A549 (cell line): ENCODE measurements at regions not wholly inside any gene's neighbourhood (a gene's known extent, or its start where the extent isn't known, plus 50 kb on each side); places are given as distances from the start of the nearest gene placed in this dataset.

Experiments
- ATAC-seq, 2 experiments: fragments of 200-7000 bp in 1 of 2; fragments of >200 bp in 1 of 2; cut with Nextera tagmentation in 1 of 2; cut with Tn5 transposase in 1 of 2; 3 replicates each; pipeline versions ENCODE4 v1.8.0 to v1.9.1; 2018 to 2020; ENCODE audit warnings: mild to moderate bottlenecking in 1 of 2, moderate library complexity in 1 of 2
- CTCF ChIA-PET: fragments of 300-600 bp; sonication (Branson Sonifier 250); formaldehyde crosslinking; extraction: SDS; loops from one replicate; lab custom pipeline; 2021; ENCODE audit warnings: antibody characterized with exemption, inconsistent platforms; lab: Yijun Ruan, JAX
- POLR2A ChIA-PET: fragments of 350-600 bp; formaldehyde crosslinking; extraction: SDS; loops from one replicate; lab custom pipeline; 2021; ENCODE audit warnings: antibody characterized with exemption, inconsistent platforms; lab: Yijun Ruan, JAX
- DNase-seq, 2 experiments: peaks; one replicate each; pipeline versions ENCODE4 v3.0.0 to v3.0.0-alpha.2; 2011 to 2016; ENCODE audit warnings: low read depth in 1 of 2, low spot score in 1 of 2
- FAIRE-seq: peaks from 2 replicates; lab custom pipeline; 2011; peaks lifted over from hg19 to GRCh38; lab: Jason Lieb, UNC
- H3K27ac ChIP-seq, 2 experiments: fragments of >200 bp; sonication (Bioruptor Twin); formaldehyde crosslinking; 3 replicates each; pipeline ENCODE4 v1.5.1; 2016 to 2017
- H3K4me1 ChIP-seq: fragments of >200 bp; sonication (Bioruptor Twin); formaldehyde crosslinking; 3 replicates; pipeline ENCODE4 v1.6.1; 2016
- H3K4me2 ChIP-seq: fragments of >200 bp; sonication (Bioruptor Twin); formaldehyde crosslinking; 3 replicates; pipeline ENCODE4 v1.6.1; 2016
- H3K4me3 ChIP-seq: fragments of >200 bp; sonication (Bioruptor Twin); formaldehyde crosslinking; 3 replicates; pipeline ENCODE4 v1.5.1; 2016
- H3K9me3 ChIP-seq: fragments of >200 bp; sonication (Bioruptor Twin); formaldehyde crosslinking; 3 replicates; pipeline ENCODE4 v1.6.1; 2016
- ATOH8 ChIP-seq: fragments of 250-450 bp; sonication (Bioruptor Pico); IDR thresholded peaks from 2 replicates; pipeline ENCODE4 v1.5.0; 2020; ENCODE audit warnings: low read depth, mild to moderate bottlenecking, moderate library complexity
- BCL3 ChIP-seq: fragments of >200 bp; sonication (Bioruptor Twin); formaldehyde crosslinking; IDR thresholded peaks from 3 replicates; pipeline ENCODE4 v1.6.1; 2016
- CBX2 ChIP-seq: fragments of 200-600 bp; sonication (generic); IDR thresholded peaks from 2 replicates; pipeline ENCODE4 v1.6.1; 2016; ENCODE audit warnings: low read depth, mild to moderate bottlenecking, borderline replicate concordance
- CBX8 ChIP-seq: fragments of 200-600 bp; sonication (generic); IDR thresholded peaks from 2 replicates; pipeline ENCODE4 v1.6.1; 2016
- CEBPB ChIP-seq, 2 experiments: fragments of >200 bp in 1 of 2; sonication (Bioruptor Twin) in 1 of 2; formaldehyde crosslinking in 1 of 2; IDR thresholded peaks; 2 replicates each; pipeline ENCODE4 v1.6.1; 2012 to 2016
- EHF ChIP-seq: fragments of 250-450 bp; sonication (Bioruptor Pico); IDR thresholded peaks from 2 replicates; pipeline ENCODE4 v1.5.0; 2020; ENCODE audit warnings: mild to moderate bottlenecking
- EP300 ChIP-seq, 2 experiments: fragments of >200 bp; sonication (Bioruptor Twin); formaldehyde crosslinking; IDR thresholded peaks; 2 replicates in 1 of 2; 3 replicates in 1 of 2; pipeline ENCODE4 v1.6.1; 2016 to 2017
- FOXS1 ChIP-seq: fragments of 250-450 bp; sonication (Bioruptor Pico); IDR thresholded peaks from 2 replicates; pipeline ENCODE4 v1.5.0; 2020; ENCODE audit warnings: mild to moderate bottlenecking, moderate library complexity
- GATA3 ChIP-seq: IDR thresholded peaks from 2 replicates; pipeline ENCODE4 v1.6.1; 2012; ENCODE audit warnings: borderline replicate concordance
- HDAC2 ChIP-seq: fragments of 200-600 bp; sonication (generic); IDR thresholded peaks from 2 replicates; pipeline ENCODE4 v1.6.1; 2016
- HEYL ChIP-seq: fragments of 250-450 bp; sonication (Bioruptor Pico); IDR thresholded peaks from 2 replicates; pipeline ENCODE4 v1.8.0; 2021; ENCODE audit warnings: mild to moderate bottlenecking, moderate library complexity
- HOXA7 ChIP-seq: fragments of 250-450 bp; sonication (Bioruptor Pico); IDR thresholded peaks from 2 replicates; pipeline ENCODE4 v1.5.0; 2020; ENCODE audit warnings: mild to moderate bottlenecking, moderate library complexity
- JUNB ChIP-seq: fragments of >200 bp; sonication (Bioruptor Twin); formaldehyde crosslinking; IDR thresholded peaks from 2 replicates; pipeline ENCODE4 v1.6.1; 2016
- MAFK ChIP-seq: fragments of 450-650 bp; IDR thresholded peaks from 2 replicates; pipeline ENCODE4 v1.6.1; 2014; ENCODE audit not compliant: partially characterized antibody
- MAZ ChIP-seq: fragments of 150-350 bp; IDR thresholded peaks from 2 replicates; pipeline ENCODE4 v1.6.1; 2014; ENCODE audit warnings: antibody characterized with exemption, low read depth, low read length, borderline replicate concordance
- MYC ChIP-seq: IDR thresholded peaks from 2 replicates; pipeline ENCODE4 v1.6.1; 2012; ENCODE audit warnings: mild to moderate bottlenecking, inconsistent platforms, low read length, improper control_type of control experiment, borderline replicate concordance
- PHF8 ChIP-seq: fragments of 200-600 bp; sonication (generic); IDR thresholded peaks from 2 replicates; pipeline ENCODE4 v1.6.1; 2016; ENCODE audit warnings: low read depth, mild to moderate bottlenecking, antibody characterized with exemption, moderate library complexity, borderline replicate concordance
- POLR2A ChIP-seq: IDR thresholded peaks from 2 replicates; pipeline ENCODE4 v1.6.1; 2012; ENCODE audit warnings: mild to moderate bottlenecking, low read length
- RNF2 ChIP-seq: fragments of 200-600 bp; sonication (generic); IDR thresholded peaks from 2 replicates; pipeline ENCODE4 v1.6.1; 2016; ENCODE audit warnings: low read depth, mild to moderate bottlenecking, antibody characterized with exemption, moderate library complexity, borderline replicate concordance
- SMC3 ChIP-seq: fragments of >200 bp; sonication (Bioruptor Twin); formaldehyde crosslinking; IDR thresholded peaks from 3 replicates; pipeline ENCODE4 v1.6.1; 2018; ENCODE audit warnings: inconsistent platforms
- TP53 ChIP-seq: fragments of 250-450 bp; sonication (Bioruptor Pico); IDR thresholded peaks from 2 replicates; pipeline ENCODE4 v1.5.0; 2021; ENCODE audit warnings: mild to moderate bottlenecking, moderate library complexity
- ZNF302 ChIP-seq: fragments of 250-450 bp; sonication (Bioruptor Pico); IDR thresholded peaks from 2 replicates; pipeline ENCODE4 v1.9.0; 2021; ENCODE audit warnings: inconsistent platforms, mild to moderate bottlenecking, moderate library complexity
- ZSCAN20 ChIP-seq: fragments of 250-450 bp; sonication (Bioruptor Pico); IDR thresholded peaks from 2 replicates; pipeline ENCODE4 v1.8.0; 2022; ENCODE audit warnings: mild to moderate bottlenecking, moderate library complexity
- WGBS: methylation state at CpG from one replicate; pipeline ENCODE4 v1.1.6; 2017; ENCODE audit errors: missing lambda C conversion rate; 5-methylcytosine and 5-hydroxymethylcytosine counted together
- TF ChIP-seq, protein P1 (sequence below): fragments of >200 bp; sonication (Bioruptor Twin); formaldehyde crosslinking; IDR thresholded peaks from 2 replicates; pipeline ENCODE4 v1.6.1; 2016
- TF ChIP-seq, protein P2 (sequence below): fragments of >200 bp; sonication (Bioruptor Twin); formaldehyde crosslinking; IDR thresholded peaks from 3 replicates; pipeline ENCODE4 v1.5.1; 2016
- TF ChIP-seq, protein P3 (sequence below): IDR thresholded peaks from 2 replicates; pipeline ENCODE4 v1.6.1; 2012; ENCODE audit warnings: low read depth, borderline replicate concordance

DNA sequence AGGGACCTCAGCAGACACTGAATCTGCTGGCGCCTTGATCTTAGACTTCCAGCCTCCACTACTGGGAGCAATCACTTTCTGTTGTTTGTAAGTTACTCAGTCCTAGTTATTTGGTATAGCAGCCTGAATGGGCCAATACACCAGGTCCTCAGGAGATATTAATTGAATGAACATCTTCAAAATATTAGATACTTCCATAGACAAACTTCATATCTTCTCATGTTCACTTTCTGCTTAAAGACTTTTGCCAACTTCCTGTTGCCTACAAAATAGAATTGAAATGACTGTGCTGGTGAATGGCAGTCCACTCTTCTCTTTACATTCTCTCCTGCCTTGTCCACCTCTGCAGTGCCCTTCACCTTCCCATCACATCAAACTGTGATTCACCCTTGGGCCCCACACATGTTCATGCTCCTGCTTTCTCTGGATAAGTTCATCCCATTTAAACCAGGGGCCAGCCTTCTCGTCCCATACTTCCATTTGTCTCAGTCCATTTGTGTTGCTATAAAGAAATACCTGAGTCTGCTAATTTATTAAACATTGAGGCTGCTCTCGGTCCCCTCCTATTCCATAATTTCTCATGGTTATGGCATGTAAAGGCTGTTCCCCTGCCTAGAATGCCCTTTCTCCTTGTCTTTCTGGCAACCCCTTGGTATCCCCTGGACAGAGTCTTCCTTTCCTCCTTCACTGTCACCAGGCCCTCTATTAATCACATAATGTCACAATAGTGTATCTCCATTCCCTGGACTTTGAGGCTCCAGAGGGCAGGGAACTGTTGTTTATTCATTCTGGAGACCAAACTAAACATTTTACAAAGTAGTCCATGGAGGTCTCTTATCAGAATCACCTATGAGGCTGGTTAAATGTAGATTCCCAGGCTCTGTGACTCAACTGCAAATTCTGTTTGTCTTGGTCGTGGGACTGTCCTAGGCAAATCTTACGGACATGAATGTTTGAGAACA, 148.3 kb upstream of the TMEM170B start:
- no peaks in the 10 kb centered on the region for H3K9me3 ChIP-seq
- ChIA-PET POLR2A (no interaction called here), CTCF (interaction anchor here (1.0 kb wide), 1 partner anchor 106 kb away, joined by 3 read pairs; no protein-coding TSS in a partner anchor)
- no peak overlapping the region for H3K4me3 ChIP-seq
- H3K4me2 ChIP-seq = no peak overlapping the region
- 84% methylated on average over 5 of the region's 5 CpGs for WGBS
- ATAC-seq (no peak), FAIRE-seq (no peak), DNase-seq (no peak)
- peaks cover 21% of the 10 kb centered on the region for H3K4me1 ChIP-seq
- peak overlapping the region in 1 of 2 experiments; percentile 51; a peak in 3 of 6 replicates for H3K27ac ChIP-seq
- TF ChIP-seq, protein P1, sequence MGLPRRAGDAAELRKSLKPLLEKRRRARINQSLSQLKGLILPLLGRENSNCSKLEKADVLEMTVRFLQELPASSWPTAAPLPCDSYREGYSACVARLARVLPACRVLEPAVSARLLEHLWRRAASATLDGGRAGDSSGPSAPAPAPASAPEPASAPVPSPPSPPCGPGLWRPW = no peak
- TF ChIP-seq EP300 (IDR thresholded peaks at IDR 0.05) = no peak
- no peak for TF ChIP-seq RNF2
- no peak for TF ChIP-seq JUNB
- TF ChIP-seq SMC3 = no peak
- no peak for TF ChIP-seq ZSCAN20 (CRISPR knock-in tag)
- no peak for TF ChIP-seq POLR2A
- TF ChIP-seq FOXS1 = no peak
- no peak for TF ChIP-seq BCL3
- TF ChIP-seq MAZ = no peak
- TF ChIP-seq HDAC2 = no peak
- no peak for TF ChIP-seq HEYL (CRISPR knock-in tag)
- TF ChIP-seq, protein P2, sequence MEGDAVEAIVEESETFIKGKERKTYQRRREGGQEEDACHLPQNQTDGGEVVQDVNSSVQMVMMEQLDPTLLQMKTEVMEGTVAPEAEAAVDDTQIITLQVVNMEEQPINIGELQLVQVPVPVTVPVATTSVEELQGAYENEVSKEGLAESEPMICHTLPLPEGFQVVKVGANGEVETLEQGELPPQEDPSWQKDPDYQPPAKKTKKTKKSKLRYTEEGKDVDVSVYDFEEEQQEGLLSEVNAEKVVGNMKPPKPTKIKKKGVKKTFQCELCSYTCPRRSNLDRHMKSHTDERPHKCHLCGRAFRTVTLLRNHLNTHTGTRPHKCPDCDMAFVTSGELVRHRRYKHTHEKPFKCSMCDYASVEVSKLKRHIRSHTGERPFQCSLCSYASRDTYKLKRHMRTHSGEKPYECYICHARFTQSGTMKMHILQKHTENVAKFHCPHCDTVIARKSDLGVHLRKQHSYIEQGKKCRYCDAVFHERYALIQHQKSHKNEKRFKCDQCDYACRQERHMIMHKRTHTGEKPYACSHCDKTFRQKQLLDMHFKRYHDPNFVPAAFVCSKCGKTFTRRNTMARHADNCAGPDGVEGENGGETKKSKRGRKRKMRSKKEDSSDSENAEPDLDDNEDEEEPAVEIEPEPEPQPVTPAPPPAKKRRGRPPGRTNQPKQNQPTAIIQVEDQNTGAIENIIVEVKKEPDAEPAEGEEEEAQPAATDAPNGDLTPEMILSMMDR = no peak
- no peak for TF ChIP-seq GATA3
- no peak for TF ChIP-seq PHF8
- no peak for TF ChIP-seq CBX8
- no peak for TF ChIP-seq MYC
- TF ChIP-seq ATOH8 (CRISPR knock-in tag) = no peak

DNA sequence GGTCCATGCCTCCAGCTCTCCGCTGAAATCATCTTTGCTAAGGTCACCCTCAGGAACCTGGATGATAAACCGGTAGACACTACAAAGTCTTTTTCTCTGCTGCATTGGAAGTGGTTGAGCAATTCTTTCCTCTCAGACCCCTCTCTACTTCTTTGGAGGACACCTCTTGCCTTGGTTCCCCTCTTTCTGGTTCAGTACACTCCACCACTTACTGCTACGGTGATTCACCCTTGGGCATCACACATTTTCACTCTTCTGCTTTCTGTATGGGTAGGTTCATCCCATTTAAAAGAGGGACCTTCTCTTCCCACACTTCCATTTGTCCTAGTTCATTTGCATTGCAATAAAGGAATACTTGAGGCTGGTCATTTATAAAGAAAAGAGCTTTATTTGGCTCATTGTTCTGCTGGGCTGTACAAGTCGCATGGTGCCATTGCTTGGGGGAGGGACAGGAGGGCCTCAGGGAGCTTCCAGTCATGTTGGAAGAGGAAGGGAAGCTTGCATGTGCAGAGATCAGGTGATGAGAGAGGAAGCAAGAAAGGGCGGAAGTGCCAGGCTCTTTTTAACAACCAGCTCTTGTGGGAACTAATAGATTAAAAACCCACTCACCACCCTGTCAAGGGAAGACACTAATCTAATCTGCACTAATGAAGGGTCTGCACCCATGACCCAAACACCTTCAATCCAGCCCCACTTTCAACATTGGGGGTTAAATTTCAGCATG, 149.7 kb upstream of the TMEM170B start:
- ATAC-seq (no peak), FAIRE-seq (no peak), DNase-seq (no peak)
- TF ChIP-seq CBX2 (no peak), HOXA7 (CRISPR knock-in tag) (no peak), MAFK (no peak), GATA3 (no peak), TP53 (CRISPR knock-in tag) (no peak), ZNF302 (CRISPR knock-in tag) (no peak), CEBPB (IDR thresholded peaks at IDR 0.05) (no peak), EHF (CRISPR knock-in tag) (no peak)
- TF ChIP-seq, protein P1 = no peak
- TF ChIP-seq, protein P3, sequence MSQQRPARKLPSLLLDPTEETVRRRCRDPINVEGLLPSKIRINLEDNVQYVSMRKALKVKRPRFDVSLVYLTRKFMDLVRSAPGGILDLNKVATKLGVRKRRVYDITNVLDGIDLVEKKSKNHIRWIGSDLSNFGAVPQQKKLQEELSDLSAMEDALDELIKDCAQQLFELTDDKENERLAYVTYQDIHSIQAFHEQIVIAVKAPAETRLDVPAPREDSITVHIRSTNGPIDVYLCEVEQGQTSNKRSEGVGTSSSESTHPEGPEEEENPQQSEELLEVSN = no peak
- TF ChIP-seq, protein P2 = no peak
- peak overlapping the region in 1 of 2 experiments; percentile 51; a peak in 2 of 6 replicates for H3K27ac ChIP-seq
- CTCF ChIA-PET = interaction anchor here (1.1 kb wide), 1 partner anchor 45 kb away, joined by 3 read pairs; no protein-coding TSS in a partner anchor
- peaks cover 7% of the 10 kb centered on the region for H3K4me1 ChIP-seq
- H3K4me3 ChIP-seq = no peak overlapping the region
- H3K4me2 ChIP-seq = no peak overlapping the region
- 96% methylated on average over 5 of the region's 5 CpGs for WGBS
- POLR2A ChIA-PET = no interaction called here
- no peaks in the 10 kb centered on the region for H3K9me3 ChIP-seq
